Stimulated activated CD4-positive, alpha-beta T cell treated with anti-CD3 and anti-CD28 coated beads, TNF-alpha, amount 100 ng/mL, for 1 hour (primary cell): ENCODE measurements at regions not wholly inside any gene's neighbourhood (a gene's known extent, or its start where the extent isn't known, plus 50 kb on each side); places are given as distances from the start of the nearest gene placed in this dataset.

Experiments
- DNase-seq, 3 donors: peaks; one replicate each; pipeline ENCODE4 v3.0.0-alpha.2; 2020; ENCODE audit warnings: low read depth in 3 of 3, low spot score in 1 of 3

DNA sequence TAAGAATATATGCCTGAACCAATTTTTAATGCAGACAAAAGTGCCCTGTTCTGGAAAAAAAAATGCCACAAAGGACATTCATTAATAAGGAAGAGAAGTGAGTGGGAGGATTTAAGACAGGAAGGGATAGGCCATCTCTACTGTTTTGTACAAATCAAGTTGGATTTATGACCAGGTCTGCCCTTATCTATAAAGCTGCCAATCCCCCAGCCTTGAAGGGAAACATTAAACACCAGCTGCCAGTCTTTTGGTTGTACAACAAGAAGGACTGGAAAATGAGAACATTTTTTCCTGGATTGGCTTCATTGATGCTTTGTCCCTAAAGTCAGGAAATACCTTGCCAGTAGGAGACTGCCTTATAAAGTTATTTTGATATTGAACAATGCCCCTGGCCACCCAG is 444.0 kb downstream of the NPHP4 start:
- no peak for DNase-seq

DNA sequence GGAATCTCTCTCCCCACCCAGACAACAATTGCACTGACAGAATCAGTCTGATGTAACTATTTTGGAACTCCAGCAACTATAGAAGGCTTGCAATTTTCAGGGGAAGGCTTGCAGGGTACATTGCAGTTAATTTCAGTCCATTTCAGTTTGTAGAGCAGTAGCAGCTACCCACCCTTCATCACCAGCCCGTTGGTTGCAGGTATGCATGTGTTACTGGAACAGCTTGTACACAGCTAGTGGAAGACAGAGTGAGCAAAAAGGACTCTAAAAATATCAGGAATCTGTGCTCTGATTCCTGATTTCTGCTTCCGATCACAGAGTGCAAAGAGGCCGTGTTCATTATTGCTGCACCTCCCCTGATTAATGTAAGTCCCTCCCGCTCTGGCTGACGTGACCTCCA is 449.0 kb downstream of the NPHP4 start:
- DNase-seq: no peak

DNA sequence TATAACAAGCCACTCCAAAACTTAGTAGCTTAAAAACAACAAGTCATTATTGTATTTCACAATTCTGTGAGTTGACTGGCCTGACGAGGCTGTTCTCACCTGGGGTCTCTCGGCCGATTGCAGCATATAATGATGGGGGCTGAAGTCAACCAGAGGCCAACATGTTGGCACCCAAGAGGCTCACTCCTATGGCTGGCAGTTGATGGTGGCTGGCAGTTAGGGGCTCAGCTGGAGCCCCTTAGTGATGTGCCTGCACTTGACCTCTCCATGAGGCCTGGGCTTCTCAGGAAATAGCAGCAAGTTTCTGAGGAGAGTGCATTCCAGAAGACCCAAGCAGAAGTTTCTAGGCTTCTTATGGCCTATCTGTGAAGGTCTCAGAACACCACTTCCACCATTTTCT is 459.4 kb downstream of the NPHP4 start:
- no peak for DNase-seq

DNA sequence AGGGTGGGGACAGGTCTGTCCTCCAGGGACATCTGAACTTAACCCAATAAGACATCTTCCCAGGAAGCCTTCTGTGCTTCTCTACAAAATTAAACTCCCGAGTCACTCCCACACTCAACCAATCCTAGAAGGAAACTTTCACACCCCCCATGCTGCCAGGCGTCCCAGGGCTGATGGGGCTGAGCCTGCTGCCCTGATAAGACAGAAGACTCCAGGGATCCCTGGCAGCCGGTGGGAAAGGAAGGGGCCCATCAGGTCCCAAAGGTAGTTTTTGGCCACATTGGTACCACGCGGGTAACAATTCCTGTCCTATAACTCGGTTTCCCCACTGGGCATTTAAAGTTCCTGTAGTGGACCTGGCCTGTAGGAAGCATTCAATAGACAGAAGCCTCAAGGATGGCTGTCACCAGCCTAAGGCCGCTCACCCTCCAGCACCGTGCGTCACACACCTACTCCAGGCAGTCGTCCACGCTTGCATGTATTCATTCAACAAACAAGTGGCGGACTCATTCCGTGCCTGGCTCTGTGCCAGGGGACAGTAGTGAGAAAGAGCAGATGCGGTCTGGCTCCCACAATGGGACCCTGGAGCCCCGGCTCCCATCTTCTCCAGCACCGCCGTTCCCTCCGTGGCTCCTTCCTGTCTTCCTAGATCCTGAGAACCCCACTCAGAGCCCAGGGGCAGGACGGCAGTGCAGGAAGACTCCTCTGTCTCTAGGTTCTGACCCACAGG is 465.2 kb downstream of the NPHP4 start:
- DNase-seq: no peak

DNA sequence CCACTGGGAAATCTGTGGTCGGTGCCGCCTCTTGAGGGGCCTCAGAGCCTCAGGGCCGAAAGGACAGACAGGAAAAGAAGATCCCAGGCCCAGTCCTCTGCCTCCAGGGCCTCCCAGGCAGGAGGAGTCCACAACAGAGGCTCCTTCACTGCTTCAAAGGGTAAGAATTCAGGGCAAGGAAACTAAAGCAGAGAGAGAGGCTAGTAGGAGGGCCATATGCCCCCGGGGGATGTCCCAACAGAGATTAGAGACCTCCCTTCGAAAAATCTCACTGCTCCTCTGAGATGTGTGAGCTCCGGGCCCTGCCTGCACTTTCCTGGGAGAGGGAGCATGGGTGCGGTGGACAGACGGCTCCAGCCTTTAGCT is 465.9 kb downstream of the NPHP4 start:
- DNase-seq: no peak

DNA sequence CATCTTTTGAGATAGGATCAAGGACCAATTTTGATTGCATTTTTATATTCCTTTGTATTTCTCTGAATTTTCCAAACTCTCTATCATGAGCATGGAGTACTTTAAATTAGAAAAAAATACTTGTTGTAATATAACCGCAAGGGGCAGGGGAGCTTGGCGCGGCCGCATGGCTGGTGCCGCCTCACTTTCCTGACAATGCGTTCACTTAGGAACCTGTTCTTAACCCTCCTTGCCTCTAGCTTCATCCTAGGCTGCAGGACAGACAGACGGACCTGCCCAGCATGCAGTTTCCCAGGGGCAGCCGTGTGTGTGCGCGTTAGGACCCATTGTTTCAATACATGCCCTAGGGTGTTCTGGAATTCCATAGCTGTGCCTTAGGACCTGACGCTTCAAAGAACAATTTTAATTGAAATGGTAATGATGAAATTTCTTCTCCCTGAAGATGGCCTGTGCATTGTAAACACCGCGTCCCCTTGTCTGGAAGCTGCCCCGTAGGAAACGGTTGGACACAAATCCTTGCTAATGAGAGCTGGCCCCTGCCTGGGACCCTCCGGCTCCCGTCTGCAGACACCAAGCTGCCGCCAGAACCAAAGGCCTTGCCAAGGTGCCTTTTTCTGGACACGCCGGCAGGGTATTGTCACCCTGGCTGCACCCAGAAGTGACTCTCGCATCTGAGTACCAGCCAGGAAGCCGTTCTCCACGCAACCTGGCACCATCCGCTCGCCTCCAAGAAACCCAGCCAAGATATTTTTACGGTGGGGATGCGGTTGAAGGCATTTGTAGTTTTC is 466.4 kb downstream of the NPHP4 start:
- no peak for DNase-seq

DNA sequence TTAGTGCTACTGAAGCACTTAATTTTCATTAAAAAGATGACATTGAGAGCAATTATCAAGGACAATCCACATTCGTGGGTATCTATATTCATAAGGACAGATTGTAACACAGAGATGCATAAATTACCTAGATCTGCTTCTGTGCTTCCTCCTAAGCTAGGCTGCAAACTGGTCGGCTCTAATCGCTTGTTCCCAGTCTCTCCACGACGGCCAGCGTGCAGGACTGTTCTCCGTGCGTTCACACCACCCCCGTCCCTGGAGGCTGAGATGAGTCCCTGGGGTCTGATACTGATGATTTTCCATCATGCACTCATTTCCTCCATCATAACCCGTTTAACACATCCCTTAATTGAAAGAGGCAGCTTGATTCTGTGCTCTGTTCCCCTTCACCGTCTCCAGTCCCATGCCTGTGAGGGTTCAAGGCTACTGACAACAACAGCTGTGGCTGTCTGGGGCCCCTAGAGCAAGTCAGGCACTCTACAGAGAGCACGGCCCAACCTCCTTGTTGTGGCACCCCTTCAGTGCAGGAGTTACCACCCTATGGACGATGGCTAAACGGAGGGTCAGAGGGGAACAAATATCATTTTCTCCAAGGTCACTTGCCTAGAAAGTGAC is 469.6 kb downstream of the NPHP4 start:
- DNase-seq: no peak

DNA sequence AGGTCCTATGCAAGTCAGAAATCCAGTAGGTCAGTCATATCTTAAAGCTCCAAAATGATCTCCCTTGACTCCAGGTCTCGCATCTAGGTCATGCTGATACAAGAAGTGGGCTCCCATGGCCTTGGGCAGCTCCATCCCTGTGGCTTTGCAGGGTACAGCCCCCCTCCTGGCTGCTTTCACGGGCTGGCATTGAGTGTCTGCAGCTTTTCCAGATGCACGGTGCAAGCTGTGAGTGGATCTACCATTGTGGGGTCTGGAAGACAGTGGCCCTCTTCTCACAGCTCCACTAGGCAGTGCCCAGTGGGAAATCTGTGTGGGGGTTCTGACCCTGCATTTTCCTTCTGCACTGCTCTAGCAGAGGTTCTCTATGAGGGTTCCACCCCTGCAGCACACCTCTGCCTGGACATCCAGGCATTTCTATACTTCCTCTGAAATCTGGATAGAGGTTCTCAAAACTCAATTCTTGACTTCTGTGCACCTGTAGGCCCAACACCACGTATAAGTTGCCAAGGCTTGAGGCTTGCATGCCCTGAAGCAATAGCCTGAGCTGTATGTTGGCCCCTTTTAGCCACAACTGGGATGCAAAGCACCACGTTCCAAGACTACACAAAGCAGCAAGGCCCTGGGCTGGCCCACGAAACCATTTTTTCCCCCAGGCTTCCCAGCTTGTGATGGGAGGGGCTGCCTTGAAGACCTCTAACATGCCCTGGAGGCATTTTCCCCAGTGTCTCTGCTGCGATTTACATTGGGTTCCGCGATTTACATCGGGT is 472.7 kb downstream of the NPHP4 start:
- no peak for DNase-seq

DNA sequence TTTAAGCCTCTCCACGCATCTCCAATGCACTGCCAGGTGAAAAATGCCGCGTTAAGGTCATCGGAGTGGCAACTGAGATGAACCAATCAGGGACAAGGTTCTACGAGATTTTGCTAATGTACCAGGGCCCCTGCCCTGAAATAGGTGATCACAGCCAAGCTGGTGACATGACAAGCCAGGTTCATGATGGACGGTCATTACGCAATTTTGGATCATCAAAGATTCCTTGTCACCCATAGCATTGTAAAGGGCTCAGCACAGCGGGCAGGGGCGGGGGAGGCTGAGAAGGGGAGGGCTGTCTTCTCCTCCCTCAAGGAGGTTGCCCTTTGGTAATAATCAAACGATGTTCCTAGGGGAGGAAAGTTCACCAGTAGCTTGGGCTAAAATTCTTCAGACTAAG is 475.5 kb downstream of the NPHP4 start:
- no peak for DNase-seq

DNA sequence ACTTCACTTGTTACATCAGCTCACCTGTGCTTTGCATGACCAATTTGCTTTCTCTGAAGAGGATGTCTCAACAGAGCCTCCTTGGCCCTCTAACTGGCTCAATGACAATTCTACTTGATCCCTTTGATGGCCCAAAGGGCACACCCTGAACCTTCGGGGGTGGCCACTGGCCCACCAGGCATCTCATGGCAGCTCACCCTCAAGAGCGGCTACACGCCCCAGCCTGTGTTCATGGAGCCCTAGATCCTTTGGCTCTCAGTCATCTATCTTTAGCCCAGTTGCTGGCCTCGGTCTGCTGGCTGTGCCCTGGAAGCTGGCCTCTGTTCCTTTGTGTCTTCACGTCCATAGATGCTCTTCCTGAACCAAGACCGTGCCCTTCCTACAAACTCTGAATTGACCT is 476.7 kb downstream of the NPHP4 start:
- DNase-seq: no peak

DNA sequence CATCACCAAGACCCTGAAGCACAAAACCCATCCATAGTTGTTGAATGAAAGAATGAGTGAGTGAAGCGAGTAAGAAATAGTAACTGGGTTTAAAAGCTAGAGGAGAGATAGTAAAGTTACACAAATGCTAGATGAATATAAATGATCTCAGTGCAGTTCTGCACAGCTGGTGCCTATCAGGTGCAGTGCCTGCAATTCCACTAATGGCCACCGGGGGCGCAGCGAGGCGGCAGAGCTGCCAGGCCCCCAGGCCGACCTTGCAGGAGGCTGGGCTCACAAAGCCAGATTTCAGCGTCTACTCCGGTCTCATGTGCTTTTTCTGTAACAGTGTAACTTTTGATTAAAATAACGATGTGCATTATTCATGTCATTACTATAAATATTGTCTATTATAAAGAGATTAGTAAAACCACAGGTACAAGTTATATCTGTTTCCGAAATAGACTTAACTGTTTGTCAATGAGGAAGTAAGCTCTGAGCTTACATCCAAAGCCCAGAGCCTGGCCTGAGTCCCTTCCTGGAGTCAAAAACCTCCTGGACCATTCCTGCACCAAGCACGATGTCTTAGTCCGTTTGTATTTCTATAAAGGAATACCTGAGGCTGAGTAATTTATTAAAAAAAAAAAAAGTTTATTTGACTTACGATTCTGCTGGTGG is 477.6 kb downstream of the NPHP4 start:
- DNase-seq: peak; percentile 37 to 67 (median 38)

DNA sequence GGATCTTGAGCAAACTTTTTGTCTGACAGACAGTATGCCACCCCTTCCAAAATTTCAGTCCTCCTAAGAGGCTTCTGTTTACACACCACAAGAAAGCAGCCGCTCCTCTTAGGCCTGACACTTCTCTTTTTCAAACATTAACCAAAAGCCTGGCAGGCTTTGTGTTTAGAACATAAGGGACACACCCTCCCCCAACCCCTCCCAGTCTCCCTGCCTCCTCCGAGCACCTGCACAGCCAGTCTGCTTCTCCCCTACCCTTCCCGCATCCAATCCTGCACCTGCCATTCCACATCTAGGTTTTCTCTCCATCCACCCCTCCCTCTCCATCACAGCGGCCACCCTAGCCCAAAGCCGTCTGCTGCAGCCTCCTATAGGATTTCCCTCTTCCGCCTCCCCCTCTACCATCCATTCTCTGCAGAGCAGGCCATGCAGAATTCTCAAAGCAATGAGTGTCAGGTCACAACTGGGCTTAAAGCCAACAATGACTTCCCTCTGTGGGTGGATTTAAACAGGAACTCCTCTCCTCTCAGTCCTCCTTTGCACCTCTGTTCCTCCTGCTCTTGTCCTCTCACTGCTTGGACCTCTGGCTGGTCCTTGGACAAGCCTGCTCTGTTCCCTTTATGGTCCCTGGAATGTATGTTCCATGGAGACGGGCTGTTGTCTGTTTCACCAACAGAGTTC is 478.2 kb downstream of the NPHP4 start:
- no peak for DNase-seq

DNA sequence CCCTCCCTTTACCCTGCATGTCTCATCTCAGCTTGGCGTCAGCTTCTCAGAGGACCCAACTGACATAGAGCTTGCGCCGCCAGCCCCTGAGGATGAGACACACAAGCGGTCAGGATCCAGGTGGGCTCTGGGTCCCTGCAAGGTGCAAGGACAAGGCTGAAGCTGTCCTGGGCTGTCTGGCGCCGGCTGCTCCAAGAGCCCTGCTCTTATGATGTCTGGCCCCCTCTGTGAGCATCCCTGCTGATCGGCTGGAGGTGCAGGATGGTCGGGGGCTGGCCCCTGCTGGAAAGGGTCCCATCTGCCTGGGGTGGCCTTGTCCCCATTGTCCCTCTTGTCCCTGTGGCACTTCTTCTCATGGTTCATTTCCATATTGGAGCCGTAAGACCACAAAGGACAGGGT is 479.0 kb downstream of the NPHP4 start:
- no peak for DNase-seq

DNA sequence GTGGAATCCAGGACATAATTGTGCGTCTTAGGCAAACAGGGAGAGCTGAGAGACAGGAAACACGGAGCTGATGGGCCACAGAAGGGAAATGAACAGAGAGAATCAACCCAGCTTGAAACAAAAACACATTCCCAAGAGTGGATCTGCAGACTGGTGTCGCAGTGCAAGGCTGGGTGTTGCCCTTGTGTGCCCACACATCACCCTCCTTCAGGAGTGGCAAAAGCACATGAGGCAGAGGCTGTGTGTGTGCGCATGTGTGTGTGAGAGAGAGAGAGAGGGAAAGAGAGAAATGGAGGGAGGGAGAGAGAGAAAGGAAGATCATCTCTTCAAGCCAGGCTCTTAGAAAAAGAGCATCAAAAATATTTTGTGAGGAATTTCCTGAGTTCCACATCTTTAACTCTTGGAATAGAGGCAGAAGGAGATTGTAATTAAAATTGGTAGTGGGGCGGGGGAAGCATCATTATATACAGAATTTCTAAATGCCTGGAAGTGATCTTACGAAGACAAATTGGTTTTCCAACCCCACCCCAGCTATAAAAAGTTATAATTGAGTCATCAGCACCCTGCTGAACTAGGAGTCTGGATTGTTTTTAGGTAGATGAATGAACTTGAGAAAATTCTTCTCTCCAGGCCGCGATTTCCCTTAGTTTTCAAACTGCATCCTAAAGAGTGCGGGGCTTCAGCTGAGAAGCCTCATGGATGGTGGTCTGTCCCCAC is 480.7 kb downstream of the NPHP4 start:
- no peak for DNase-seq

DNA sequence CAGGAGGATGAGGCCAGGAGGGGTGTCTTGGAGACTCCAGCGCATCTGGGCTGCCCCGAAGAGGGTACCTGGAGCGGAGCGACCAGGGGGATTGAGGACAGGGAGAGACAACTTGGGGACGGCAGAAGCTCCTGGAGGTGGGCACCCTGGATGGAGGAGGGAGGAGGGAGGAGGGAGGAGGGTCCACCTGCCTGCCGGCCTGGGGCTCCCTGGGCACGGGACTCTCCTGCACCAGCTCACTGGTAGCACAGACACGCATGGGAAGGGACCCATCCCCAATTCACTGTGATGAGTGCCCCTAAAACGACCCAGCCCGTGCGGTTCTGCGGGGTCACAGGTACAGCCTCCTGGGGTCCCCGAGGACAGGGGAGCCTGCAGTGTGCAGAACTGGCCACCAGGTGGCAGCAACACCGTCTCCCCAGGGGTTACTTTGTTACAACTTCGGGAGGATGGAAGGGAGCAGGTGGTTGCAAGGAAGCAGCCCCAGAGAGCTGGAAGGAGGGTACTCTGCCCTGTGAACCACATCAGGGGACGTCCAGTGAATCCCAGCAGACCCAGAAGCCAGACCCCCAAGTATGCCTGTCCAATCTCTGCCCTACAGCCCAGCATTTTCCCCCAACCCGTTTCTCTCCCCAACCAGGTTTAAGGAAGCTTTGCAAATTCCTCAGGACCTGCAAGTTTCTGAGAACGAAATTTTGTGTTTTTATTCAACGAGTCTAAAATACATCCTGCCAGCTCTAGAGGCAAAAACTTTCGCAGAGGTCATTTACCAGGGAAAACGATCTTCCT is 482.4 kb downstream of the NPHP4 start:
- peak; percentile 28 to 68 (median 51) for DNase-seq

DNA sequence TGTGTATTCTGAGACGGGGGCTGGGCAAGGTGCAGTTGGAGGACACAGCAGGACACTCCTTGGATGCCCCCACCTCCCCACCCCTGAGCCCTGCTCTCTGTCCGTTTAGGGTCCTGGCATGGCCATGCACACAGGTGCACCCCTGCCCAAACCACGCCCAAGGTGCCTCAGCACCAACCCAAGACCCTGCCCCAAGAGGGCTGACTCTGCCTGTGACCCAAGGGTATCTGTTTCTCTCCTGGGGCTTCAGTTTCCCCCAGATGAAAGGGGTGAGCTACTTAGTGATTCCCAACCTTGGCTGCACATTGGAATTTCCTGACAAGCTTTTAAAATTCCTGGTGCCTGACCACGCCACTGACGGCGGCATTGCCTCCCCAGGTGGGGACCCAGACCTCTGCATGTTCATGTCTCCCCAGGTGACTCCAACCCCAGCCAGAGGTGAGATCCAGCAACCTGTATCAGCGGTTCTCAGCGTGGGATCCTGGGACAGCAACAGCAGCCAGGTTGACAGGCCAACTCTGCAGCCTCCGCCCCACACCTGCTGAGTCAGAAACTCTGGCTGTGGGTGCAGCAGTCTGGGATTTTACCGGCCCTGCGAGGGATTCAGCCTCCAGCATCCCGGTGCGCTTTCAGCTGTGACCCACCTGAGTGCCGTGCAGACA is 483.4 kb downstream of the NPHP4 start:
- DNase-seq: no peak

DNA sequence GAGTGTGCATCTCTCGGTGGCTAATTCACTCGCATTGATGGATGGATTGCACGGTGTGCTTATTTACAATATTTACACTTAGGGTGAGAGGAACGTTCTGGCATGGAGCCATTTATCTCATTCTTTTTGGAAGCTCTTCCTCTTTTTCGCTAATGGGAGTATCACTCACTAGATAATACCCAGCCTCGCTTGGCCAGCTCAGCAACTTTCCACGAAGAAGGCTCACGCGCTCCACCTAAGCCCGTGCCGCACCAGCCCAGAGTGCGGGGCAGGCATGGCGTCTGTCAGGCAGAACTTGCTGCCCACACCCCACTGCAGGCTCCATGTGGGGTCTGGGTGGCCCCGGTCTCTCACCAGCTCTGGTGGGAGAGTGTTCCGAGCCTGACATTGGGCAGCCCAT is 484.9 kb downstream of the NPHP4 start:
- DNase-seq: no peak

DNA sequence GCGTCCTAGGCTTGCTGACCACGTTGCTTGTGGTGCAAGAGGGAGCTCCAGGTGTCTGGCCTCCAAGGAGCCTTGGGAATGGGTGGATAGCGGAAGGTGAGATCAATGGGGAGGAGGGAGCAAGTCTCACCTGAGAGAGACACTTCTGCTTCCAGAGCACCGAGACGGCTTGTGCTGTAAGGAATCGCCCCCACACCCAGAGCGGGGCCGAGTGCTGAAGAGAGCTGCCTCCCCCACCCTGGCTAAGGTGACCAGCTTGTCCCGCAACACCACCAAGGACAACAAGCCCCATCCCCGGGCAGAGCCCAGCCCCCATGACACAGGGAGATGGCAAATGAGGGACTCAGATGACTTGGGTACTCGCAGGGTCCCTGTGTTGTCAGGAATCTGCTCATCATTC is 485.6 kb downstream of the NPHP4 start:
- no peak for DNase-seq

DNA sequence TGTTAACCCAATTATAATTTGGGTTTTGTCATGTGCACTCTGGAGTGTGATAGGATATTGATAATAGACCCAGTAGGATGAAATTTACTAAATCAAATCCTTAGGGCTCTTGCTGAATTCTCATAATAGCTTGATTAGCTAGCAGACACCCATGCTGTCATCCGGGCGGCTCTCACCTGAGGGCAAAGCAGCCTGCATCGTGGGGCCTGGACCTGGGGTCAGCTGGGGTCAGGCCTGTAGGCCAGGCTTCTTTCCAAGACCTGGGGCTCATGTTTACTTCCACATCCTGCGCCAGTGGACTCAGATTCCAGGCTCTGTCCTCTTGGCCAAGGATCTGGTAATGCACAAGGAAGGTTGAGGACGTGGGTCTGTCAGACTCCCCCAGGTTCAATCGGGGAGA is 486.3 kb downstream of the NPHP4 start:
- DNase-seq: no peak
